ENCODE measurements at regions not wholly inside any gene's neighbourhood (a gene's known extent, or its start where the extent isn't known, plus 50 kb on each side); places are given as distances from the start of the nearest gene placed in this dataset.

GRCh38 chr1:195462152-195462551, 1146.1 kb downstream of the KCNT2 start:
- Histone ChIP-seq H3K9me3 (no peaks in the 10 kb centered on the region; the same call in 2 of the 3 replicates), H3K27ac (no peak overlapping the region), H3K4me3 (no peak overlapping the region), H3K4me1 (no peaks in the 10 kb centered on the region), H3K4me2 (no peak overlapping the region)
- DNase-seq (ENCODE audit: low read depth in 1 of 2, low spot score in 1 of 2) (no peak), FAIRE-seq (no peak), ATAC-seq (no peak)
- WGBS (ENCODE audit: missing lambda C conversion rate): 42% methylated on average over 2 of the region's 2 CpGs
- TF ChIP-seq RCOR1 (IDR thresholded peaks at IDR 0.05; ENCODE audit: low read depth, low read length): no peak
- ChIA-PET CTCF (no interaction called here), POLR2A (no interaction called here)

- no peak for FAIRE-seq
- CTCF ChIA-PET: no interaction called here
- ATAC-seq: no peak
- Histone ChIP-seq H3K4me3 (no peak overlapping the region), H3K27ac (no peak overlapping the region), H3K4me2 (no peak overlapping the region), H3K4me1 (no peaks in the 10 kb centered on the region), H3K9me3 (no peaks in the 10 kb centered on the region; the same call in 2 of the 3 replicates)
- DNase-seq (ENCODE audit: low read depth in 1 of 2, low spot score in 1 of 2): no peak
- POLR2A ChIA-PET: no interaction called here
- TF ChIP-seq CBX8 (IDR thresholded peaks at IDR 0.05) (no peak), USF2 (IDR thresholded peaks at IDR 0.05) (no peak), PHF8 (IDR thresholded peaks at IDR 0.05; ENCODE audit: borderline replicate concordance, low read depth) (no peak), EHMT2 (IDR thresholded peaks at IDR 0.05; ENCODE audit: low read depth) (no peak), HOXA7 (CRISPR knock-in tag; IDR thresholded peaks at IDR 0.05) (no peak), POLR2AphosphoS2 (conservative IDR thresholded peaks at IDR 0.05; ENCODE audit: low read length) (no peak), RAD21 (conservative IDR thresholded peaks at IDR 0.05 in 1 of 2, IDR thresholded peaks at IDR 0.05 in 1 of 2) (no peak), CTCF (IDR thresholded peaks at IDR 0.05) (no peak), ESRRA (IDR thresholded peaks at IDR 0.05; ENCODE audit: borderline replicate concordance, low read length) (no peak), ELK1 (IDR thresholded peaks at IDR 0.05; ENCODE audit: low read depth, low read length) (no peak), GATA3 (IDR thresholded peaks at IDR 0.05; ENCODE audit: borderline replicate concordance) (no peak), NR3C1 (IDR thresholded peaks at IDR 0.05) (no peak), TP53 (CRISPR knock-in tag; IDR thresholded peaks at IDR 0.05) (no peak), CEBPB (IDR thresholded peaks at IDR 0.05) (no peak), JUNB (IDR thresholded peaks at IDR 0.05) (no peak), EHF (CRISPR knock-in tag; IDR thresholded peaks at IDR 0.05) (no peak), RARB (CRISPR knock-in tag; IDR thresholded peaks at IDR 0.05) (no peak), MAX (IDR thresholded peaks at IDR 0.05) (no peak), TFCP2L1 (CRISPR knock-in tag; IDR thresholded peaks at IDR 0.05) (no peak)
Measured at GRCh38 chr1:195458365-195458764, 1149.9 kb downstream of the KCNT2 start.

GRCh38 chr1:195450794-195451193, 1157.4 kb downstream of the KCNT2 start:
- Histone ChIP-seq H3K27ac (no peak overlapping the region), H3K4me3 (no peak overlapping the region), H3K4me2 (no peak overlapping the region), H3K9me3 (no peaks in the 10 kb centered on the region), H3K4me1 (no peaks in the 10 kb centered on the region)
- 35% methylated on average over 2 of the region's 2 CpGs for WGBS (ENCODE audit: missing lambda C conversion rate)
- no peak for DNase-seq (ENCODE audit: low read depth in 1 of 2, low spot score in 1 of 2)
- CTCF ChIA-PET: no interaction called here
- no peak for ATAC-seq
- no peak for FAIRE-seq
- POLR2A ChIA-PET: no interaction called here
- TF ChIP-seq E2F6 (IDR thresholded peaks at IDR 0.05; ENCODE audit: borderline replicate concordance, low read depth): no peak
- TF ChIP-seq CHD4 (IDR thresholded peaks at IDR 0.05; ENCODE audit: borderline replicate concordance): no peak
- TF ChIP-seq RNF2 (IDR thresholded peaks at IDR 0.05; ENCODE audit: borderline replicate concordance, low read depth): no peak
- no peak for TF ChIP-seq CTCF (IDR thresholded peaks at IDR 0.05)
- no peak for TF ChIP-seq NFE2L2 (conservative IDR thresholded peaks at IDR 0.05; ENCODE audit: low read length)
- no peak for TF ChIP-seq HOXB13 (CRISPR knock-in tag; IDR thresholded peaks at IDR 0.05; ENCODE audit: low read depth)
- TF ChIP-seq KDM1A (IDR thresholded peaks at IDR 0.05; ENCODE audit: low read depth): no peak
- TF ChIP-seq MAX (IDR thresholded peaks at IDR 0.05): no peak
- TF ChIP-seq HMGXB4 (CRISPR knock-in tag; IDR thresholded peaks at IDR 0.05; ENCODE audit: borderline replicate concordance): no peak
- no peak for TF ChIP-seq RCOR1 (IDR thresholded peaks at IDR 0.05; ENCODE audit: low read depth, low read length)

All from A549 (cell line).